ENCODE measurements at regions not wholly inside any gene's neighbourhood (a gene's known extent, or its start where the extent isn't known, plus 50 kb on each side); places are given as distances from the start of the nearest gene placed in this dataset.
A peak's percentile ranks its signal among the peaks of the same experiment; 100 is the strongest.

DNA sequence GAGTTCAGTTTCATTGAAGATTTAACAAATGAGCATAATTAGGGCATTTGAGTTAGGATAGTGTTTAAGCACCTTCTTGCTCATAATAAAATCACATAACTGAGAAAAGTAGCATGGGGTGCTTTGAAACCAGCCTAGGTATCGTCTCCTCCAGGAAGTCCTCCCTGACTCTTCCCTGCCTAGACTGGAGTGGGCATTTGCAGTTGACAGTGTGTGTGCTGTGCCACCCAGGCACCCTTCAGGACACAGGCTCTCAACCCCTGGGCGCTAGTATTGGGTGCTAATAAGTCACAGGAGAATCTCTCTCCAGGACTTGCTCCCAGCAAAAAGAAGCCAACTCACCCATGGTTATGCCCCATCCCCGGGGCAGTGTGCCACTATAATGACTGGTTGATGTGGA lies 584.1 kb downstream of the INSC start:
- DNase-seq (ENCODE audit: low spot score): no peak

DNA sequence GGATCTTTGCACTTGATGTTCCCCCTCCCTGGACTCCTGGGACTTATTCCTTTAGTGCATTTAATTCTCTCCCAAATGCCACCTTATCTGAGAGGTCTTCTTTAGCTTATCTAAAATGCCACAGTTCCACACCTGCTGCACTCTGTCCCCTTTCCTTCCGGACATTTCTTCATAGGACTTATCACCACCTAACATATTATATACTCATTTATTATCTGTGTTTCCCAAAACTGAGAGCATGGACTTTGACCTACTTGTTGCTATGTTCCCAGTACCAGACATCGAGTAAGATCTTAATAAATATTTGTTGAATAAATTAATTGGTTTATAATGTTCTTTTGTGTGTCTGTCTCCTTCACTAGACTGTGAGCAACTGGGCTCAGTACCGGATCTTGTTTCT lies 585.3 kb downstream of the INSC start:
- DNase-seq (ENCODE audit: low spot score): no peak

DNA sequence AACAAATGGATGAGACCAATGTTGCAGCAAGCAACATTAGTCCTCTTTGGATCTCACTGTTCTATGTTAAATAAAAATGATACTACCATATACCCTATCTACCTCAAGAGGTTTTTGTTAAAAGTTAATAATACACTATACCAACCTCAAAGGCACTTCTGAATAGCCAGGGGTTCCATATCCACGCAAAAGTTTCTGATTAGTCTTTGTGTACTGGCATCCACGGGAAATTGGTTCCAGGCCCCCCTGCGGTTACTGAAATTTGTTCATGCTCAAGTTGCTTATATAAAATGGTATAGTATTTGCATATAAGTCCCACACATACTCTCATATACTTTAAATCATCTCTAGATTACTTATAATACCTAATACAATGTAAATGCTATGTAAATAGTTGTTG lies 585.7 kb downstream of the INSC start:
- no peak for DNase-seq (ENCODE audit: low spot score)

DNA sequence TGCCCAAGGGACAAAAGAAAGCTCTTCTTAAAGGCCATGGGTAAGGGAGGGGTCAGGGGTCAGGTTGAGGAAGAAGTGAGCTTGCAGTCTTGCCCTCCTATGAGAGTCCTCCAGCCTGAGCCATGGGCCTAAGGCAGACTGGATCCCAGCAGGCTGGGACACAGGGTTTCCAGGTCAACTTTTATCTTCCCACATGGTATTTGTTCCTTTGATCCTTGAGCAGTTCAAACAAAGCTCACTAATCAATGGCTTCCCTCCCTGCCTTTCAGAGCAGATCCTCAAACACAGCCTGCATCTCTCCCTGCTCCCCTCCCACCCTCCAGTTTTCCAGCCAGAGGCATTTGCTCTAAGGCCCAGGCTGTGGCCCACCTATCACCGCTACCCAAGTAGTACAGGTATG lies 589.3 kb downstream of the INSC start:
- DNase-seq (ENCODE audit: low spot score): no peak

DNA sequence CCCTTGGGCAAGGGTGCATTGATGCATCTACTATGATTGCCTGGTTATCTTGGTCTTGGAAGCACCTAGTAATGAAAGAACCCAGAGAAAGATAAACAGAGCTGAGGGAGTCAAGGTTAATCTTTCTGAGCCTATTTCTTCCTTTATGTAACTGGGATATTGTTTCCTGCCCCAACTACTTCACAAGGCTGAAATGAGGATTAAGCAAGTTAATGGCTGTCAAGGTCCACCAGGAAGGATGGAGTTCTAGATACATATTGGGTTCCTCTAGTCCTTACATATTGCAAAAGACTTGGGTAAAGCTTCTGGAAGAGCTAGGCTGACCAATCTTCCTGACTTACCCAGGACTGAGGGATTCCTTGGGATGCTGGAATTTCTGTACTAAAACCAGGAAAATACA lies 589.8 kb downstream of the INSC start:
- DNase-seq (ENCODE audit: low spot score): no peak

DNA sequence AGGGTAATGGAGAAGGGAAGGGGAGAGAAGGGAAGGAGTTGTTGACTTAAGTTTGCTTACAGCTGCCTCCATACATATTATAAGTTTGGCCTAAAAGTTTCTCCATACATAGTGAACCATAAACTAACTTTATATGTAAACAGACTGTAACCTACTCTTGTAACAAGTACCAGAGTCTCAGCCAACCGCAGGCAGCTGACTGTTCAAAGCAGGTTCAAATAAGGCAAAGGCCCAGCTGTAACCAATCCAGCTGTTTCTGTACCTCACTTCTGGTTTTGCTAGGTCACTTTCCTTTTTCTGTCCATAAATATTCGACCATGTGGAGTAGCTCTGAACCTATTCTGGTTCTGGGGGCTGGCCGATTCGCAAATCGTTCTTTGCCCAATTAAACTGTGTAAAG lies 591.2 kb downstream of the INSC start:
- DNase-seq (ENCODE audit: low spot score): no peak

DNA sequence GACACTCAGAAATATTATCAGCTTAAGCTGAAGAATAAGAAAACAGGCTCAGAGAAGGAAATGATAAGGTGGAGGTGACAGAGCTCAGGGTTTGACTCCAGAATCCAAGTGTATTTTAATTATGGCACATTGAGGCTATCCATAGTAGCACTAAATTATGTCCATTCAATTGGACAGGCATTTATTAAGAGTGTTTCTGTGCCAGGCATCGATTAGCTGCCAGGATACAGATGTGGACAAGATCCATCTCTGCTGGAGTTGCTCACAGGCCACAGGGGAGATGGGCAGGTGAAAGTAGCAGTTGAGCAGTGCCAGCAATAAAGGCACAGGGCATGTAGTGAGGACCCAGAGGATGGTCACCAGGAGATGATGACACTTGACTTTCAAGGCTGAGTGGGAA lies 592.5 kb downstream of the INSC start:
- DNase-seq (ENCODE audit: low spot score): no peak

DNA sequence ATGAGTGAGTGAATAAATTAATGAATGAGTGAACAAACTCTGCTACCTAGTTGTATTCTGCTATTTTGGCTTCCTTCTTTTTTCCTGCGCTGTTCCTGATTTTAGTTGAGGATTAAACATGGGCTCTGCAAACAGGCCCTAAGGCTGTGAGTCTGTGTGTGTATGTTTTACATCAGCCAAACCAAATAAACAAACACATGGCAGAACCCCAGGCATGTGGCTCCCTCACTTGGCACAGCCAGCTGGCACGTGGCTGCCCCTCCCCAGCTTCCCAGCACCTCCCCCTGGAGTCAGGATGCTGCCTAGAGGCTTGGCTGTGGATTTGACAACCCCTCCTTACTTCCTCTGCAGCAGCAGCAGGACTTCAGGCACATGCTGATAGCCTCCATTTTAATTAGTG lies 593.2 kb downstream of the INSC start:
- no peak for DNase-seq (ENCODE audit: low spot score)

DNA sequence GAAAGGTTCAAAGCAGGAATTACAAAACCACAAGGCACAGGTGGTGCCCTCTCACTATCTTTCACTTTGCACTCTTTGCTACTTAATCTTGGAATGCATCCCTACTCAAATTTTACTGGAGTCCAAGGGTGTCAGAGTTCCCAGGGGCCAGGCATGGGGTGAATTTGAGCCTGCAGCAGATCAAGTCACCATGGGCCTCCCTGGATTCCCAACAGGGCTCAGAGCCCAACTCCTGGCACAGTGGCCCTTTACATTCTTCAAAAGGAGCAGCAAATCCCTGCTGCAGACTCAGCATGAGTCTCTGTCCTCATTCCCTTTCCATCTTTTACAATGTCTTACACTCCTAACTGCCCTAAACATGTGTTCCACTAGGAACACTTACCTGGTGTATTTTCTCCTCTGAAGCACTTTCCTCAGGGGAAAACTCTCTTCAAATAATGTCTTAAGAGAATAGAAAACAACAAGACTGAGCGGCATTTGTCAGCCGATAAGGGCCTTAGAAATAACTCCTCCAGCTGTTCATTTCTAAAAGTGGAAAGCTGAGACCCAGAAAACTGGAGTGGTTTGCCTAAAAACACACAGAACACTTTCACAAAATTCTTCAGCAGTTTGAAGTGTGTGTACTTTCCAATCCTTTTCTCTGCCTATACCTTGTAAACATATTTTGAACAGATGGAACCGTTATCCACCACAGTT lies 596.0 kb downstream of the INSC start:
- no peak for DNase-seq (ENCODE audit: low spot score)

DNA sequence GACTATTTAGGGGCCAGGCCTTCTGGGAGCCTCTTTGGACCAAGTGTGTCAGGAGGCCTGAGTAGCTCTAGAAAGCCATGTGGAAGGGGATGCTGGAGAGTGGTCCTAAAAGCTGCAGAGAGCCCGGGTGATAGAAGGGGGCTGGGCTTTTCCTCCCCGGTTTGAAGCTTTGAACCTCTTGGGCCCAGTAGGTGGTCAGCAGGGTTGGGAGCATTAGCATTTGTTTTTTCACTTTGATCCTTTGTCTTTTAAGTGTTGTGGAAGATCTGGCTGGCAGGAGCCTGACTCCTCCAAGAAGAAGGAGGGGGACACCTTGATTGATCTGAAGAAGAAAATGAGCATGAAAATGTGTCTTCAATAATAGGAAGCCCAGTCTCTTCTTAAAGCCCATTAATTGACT lies 596.6 kb downstream of the INSC start:
- no peak for DNase-seq (ENCODE audit: low spot score)

DNA sequence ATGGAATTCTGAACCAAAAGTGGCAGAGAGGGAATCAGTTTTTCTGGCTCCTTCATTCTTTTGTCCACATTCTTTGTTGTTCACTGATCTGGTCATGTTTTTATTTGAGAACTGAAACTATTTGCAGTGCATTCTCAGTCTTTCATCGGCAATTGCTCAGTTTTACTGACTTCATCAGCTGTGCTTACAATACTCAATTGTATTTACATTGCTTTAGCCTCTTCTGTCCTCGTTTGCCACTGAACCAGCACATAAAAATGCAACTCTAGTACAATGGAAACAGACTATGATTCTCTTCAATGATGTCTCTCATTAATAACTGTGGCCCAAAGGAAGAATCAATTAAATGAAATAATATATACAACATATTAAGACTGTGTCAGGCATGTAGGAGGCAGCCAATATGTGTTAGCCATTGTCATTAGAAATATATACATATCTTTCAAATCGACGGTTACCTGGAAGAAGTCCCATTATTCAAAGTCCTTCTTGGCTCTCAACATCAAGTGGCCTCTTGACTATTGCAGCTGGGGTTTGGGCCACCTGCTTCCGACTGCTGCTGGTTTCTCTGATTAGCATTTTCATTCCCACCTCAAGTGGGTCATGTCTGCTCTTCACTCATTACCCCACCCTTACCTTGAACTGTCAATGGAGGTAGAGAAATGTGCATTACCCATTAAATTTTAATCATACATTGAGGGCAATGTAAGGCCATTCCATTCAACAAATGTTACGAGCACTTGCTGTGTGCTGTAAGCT lies 600.1 kb downstream of the INSC start:
- DNase-seq (ENCODE audit: low spot score): no peak

DNA sequence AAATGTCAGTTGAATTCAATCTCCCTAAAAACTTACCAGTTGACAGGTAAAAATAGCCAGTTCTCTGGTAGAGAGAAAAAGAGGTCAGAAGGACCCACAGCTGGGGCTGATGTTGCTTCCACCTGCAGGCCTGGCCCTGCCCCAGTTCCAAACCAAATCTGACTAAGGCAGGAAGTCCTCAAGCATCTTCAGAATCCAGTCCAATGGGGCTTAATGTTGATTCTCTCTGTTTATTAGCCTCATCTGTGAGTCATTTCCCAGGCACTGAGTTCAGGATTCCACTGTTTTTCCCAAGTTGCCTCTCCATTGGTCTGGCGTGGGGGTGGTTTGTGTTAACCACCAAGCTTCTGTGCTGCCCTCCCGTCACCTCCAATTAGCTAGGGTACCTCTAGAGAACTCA lies 601.8 kb downstream of the INSC start:
- DNase-seq (ENCODE audit: low spot score): peak; percentile 17

DNA sequence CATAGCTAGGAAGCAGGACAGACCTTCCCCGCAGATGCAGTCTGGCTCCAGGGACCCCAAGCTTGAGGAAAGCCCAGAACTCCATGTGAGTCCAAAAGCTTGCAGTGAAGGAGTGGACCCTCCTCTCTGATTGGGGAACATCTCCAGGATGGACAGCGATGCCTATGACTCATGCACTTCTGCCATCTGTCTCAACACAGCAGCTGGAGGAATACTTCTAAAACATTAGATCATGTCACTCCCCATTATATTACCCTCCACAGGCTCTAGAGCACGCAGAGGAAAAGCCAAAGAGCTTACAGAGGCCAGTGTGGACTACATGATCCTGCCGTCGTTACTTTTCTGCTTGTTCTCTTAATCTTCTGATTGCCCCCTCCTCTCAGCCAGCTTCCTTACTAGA lies 605.7 kb downstream of the INSC start:
- no peak for DNase-seq (ENCODE audit: low spot score)

DNA sequence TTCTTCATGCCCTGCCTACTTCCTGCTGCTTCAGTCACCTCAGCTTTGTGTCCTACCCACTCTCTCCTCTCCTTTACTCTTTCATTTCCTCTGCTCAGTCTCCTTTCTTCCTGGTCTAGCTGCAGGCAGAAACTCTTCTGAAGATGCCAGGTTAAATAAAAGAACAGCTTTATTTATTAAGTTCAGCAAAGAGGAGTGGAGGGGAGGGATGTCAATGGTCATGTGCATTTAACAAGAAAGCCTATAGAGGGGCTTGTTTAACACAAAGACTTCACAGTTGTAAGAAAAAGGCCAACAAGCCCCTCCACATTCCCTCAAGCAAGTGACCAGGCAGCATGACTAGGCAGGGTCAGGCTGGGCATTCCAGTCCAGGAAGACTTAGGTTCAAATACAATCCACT lies 609.2 kb downstream of the INSC start:
- no peak for DNase-seq (ENCODE audit: low spot score)

DNA sequence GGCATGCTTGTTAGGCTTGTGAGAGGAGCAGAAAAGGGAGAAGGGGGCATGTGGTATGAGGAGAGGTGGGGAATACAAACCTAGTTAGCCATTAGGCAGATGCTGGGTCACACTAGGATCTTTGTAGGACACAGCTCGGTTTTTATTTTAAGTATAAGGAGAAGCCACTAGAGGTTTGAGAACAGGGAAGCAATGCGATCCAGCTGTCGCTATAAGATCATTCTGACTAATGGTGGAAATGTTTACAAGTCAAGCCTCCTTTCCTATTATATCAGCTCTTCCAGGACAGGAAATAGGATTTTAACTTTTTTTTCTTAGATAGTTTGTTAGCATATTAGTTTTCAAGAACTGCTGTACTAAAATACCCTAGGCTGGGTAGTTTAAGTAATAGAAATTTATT lies 609.9 kb downstream of the INSC start:
- DNase-seq (ENCODE audit: low spot score): no peak

DNA sequence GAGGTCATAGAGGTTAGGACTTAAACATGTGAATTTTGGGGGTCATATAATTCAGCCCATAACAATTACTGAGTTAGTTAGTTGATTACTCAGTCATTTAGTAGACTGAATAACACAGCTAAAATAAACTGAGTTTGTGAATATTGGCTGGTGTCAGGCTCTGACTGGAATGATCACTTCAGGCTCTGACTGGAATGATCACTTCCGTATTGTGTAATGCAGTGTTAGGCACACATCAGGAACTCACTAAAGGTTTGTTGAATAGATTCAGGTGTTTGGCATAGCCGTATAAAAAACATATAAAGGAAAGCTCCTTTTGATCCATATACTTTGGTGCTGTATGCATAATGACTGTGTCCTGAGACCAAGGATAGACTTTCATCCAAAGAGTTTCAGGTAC lies 610.5 kb downstream of the INSC start:
- DNase-seq (ENCODE audit: low spot score): no peak

DNA sequence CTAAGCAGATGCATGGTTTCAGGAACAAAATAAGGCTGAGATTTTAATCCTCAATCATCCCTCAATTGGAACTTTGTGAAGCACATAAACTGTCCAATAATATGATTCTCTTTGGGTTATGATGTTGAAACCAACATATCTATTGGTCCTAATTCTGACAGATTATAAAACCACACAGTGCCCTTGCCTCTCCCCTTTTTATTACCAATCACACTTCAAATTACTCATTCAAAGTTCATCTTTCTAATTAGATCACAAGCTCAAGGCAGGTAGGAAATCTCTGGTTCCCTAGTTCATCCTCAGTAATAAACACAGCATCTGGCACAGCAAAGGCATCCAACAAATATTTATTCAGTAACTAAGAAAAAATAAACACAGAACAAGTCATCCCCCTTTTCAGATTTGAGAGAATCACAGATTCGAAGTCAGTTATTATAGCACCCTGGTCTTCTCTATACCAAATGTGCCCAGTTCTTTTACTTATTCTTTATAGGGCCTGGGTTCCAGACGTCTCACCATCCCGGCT lies 611.6 kb downstream of the INSC start:
- DNase-seq (ENCODE audit: low spot score): no peak

DNA sequence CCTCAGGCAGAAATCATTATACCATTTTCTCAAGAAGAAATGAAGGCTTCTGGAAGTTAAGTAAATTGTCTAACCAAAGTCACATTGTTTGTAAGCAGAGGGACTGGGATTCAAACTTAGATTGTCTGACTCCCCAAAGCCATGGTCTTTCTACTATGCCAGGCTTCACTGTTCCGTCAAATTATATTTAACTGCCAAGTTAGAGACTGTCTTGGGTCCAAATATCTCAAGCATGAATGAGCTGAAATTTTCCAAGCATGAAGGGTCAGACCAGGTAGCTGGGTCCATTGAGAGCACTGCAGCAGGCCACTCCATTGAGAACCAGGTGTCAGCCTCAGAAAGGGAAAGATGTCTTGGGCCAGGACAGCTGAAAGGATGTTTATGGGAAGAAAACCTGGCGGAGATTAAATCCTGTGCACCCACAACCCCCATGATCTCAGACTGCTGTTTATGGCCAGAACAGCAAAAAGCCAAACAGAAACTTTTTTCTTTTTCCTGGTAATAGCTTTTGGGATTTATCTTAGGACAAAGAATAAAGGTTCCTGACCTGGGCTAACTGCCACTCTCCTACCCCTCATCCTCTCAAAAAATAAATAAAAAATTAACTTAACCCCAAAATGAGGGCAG lies 612.3 kb downstream of the INSC start:
- DNase-seq (ENCODE audit: low spot score): no peak

DNA sequence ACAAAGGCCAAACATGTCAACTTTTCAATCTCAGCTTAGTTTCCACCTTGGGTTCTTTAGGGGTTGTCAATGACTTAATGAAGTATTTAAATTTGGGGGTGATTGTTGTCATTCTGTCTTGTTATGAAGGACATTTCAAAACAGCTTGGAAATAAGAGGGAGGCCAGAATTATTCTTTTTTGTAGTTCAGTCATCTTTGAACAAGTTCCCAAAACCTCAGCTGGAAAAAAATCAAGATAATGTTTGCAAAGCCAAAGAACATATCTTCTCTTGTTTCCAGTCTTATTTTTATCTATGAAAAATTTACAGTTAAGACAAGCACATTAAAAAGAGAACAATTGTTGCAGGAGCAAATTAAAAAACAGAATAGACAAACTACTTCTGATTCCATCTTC lies 612.8 kb downstream of the INSC start:
- DNase-seq (ENCODE audit: low spot score): no peak

DNA sequence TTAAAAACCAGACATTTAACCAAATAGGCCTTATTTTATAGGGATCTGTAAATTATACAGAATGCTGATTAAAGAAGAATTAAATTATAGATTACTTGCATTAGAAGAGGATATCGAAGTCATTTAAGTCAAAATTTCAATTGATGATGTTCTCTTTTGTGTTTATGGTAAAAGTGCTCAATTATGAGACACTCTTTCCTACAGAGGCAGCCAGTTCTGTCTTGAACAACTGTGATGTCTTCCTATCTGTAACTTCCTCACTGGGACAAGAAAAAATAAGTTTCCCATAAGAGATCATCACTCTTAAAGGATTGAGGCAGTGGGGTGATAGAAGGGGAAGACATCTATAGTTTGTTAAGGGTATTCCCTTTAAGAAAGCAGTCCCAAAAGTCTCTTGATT lies 613.5 kb downstream of the INSC start:
- no peak for DNase-seq (ENCODE audit: low spot score)

DNA sequence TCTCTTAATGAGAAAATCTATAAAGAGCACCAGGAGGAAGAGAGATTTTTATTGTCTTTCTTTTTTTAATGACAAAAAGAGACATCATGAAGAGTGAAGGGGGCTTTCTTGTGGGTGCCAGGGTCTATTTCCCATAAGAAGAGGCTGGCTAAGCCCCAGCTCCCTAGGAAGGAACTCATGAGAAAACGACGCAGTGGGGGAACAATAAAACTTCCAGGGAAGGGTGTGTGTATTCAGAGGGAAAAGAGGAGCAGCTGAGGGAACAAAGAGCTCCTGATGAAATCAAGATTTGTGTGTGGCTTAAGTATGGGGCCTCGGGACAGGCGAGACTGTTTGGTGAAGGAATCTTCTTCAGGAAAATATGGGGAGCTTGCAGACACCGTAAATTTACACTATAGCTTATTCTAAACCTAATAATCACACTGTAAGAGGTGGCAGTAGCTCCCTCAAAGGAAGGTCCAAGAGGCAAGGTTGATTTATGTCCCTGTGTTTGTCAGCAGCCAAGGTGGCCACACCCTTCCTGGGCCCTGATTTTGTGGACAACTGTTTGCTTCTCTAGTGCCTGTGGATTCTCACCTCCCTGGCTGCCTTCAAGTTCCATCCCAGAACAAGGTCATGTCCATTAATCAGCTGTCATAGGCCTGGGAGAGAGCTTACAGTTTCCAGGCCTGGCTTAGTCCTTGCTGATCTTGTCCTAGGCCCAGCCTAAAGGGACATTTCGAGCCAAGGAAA lies 615.7 kb downstream of the INSC start:
- DNase-seq (ENCODE audit: low spot score): no peak

DNA sequence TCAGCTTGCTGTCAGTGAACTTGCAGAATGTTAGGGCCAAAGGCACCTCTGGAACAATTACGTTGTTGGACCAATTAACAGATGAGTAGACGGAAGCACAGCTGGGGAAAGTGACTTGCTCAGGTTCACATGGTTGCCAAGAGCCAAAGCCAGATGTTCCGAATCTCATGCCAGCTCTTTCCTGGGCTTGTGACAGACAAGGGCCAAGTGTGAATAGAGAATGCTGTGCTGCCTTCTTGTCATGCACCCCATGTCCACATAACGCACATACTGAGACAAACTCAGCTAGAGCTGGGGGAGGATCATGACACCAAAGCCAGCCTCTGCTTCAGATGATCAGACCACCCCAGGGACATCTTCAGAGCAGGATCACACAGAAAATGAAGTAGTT lies 616.3 kb downstream of the INSC start:
- no peak for DNase-seq (ENCODE audit: low spot score)

DNA sequence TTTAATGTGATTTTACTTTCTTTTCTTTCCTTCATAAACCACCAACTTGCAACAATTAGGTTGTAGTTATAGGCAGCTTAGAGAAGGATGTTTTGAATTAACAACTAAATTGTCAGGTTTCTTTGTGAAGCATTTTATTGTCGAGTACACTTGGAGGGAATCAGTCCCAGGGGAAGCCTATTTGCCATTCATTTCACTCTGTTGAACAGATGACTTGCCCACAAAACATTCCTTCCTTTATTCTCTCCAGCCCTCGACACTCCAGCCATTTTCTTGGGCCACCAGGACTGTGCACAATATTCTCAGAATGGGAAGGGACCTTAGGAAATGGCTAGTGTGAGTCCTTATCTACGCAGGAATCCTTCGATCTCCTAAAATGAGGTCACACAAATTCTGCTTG lies 620.6 kb downstream of the SOX6 start:
- no peak for DNase-seq (ENCODE audit: low spot score)

Data from kidney capillary endothelial cell (primary cell).